Stimulated activated CD4-positive, alpha-beta T cell treated with anti-CD3 and anti-CD28 coated beads, Interleukin-4, amount 100 ng/mL, for 48 hours (primary cell): ENCODE measurements at regions not wholly inside any gene's neighbourhood (a gene's known extent, or its start where the extent isn't known, plus 50 kb on each side); places are given as distances from the start of the nearest gene placed in this dataset.

ENCODE experiments used
- DNase-seq, 2 donors: peaks; one replicate each; pipeline ENCODE4 v3.0.0-alpha.2; 2020; ENCODE audit warnings: low read depth in 2 of 2

GRCh38 chr6:10305790-10306415, 109.0 kb downstream of the TFAP2A start:
- no peak for DNase-seq

- DNase-seq, result no peak
These were observed 111.0 kb downstream of the TFAP2A start for GRCh38 chr6:10303608-10304506.

- no peak for DNase-seq
These were observed 112.2 kb downstream of the TFAP2A start for GRCh38 chr6:10302566-10303235.

- DNase-seq, result no peak
These were observed 114.8 kb downstream of the TFAP2A start for GRCh38 chr6:10300071-10300470.

- DNase-seq, result no peak
These were observed 117.0 kb downstream of the TFAP2A start for GRCh38 chr6:10297832-10298231.

- DNase-seq, result no peak
These were observed 136.1 kb downstream of the TFAP2A start for GRCh38 chr6:10278746-10279145.

- no peak for DNase-seq
These were observed 138.1 kb downstream of the TFAP2A start for GRCh38 chr6:10276660-10277287.

- no peak for DNase-seq
These were observed 138.8 kb downstream of the TFAP2A start for GRCh38 chr6:10276106-10276505.

- DNase-seq, result no peak
These were observed 142.3 kb downstream of the TFAP2A start for GRCh38 chr6:10272591-10272990.

GRCh38 chr6:10271982-10272381, 142.9 kb downstream of the TFAP2A start:
- DNase-seq, result no peak

GRCh38 chr6:10269814-10270472, 144.9 kb downstream of the TFAP2A start:
- no peak for DNase-seq

- no peak for DNase-seq
These were observed 146.1 kb downstream of the TFAP2A start for GRCh38 chr6:10268611-10269310.

GRCh38 chr6:10268111-10268510, 146.8 kb downstream of the TFAP2A start:
- DNase-seq, result no peak

- no peak for DNase-seq
These were observed 148.4 kb downstream of the TFAP2A start for GRCh38 chr6:10266462-10266861.

GRCh38 chr6:10266061-10266460, 148.8 kb downstream of the TFAP2A start:
- DNase-seq, result no peak

- DNase-seq, result no peak
These were observed 152.4 kb downstream of the TFAP2A start for GRCh38 chr6:10262505-10262904.

- DNase-seq, result no peak
These were observed 155.2 kb downstream of the TFAP2A start for GRCh38 chr6:10259671-10260070.

GRCh38 chr6:10258341-10258740, 156.5 kb downstream of the TFAP2A start:
- DNase-seq, result no peak

GRCh38 chr6:10256113-10256690, 158.7 kb downstream of the TFAP2A start:
- DNase-seq, result no peak

GRCh38 chr6:10250655-10251220, 164.1 kb downstream of the TFAP2A start:
- no peak for DNase-seq
